WERI-Rb-1 (cell line): ENCODE measurements at regions not wholly inside any gene's neighbourhood (a gene's known extent, or its start where the extent isn't known, plus 50 kb on each side); places are given as distances from the start of the nearest gene placed in this dataset.
"Not testable (repeated sequence)": the region's sequence is repeated elsewhere in the genome, so short reads cannot be mapped to it uniquely, and the experiment has no call there.

ENCODE experiments used
- DNase-seq: peaks from one replicate; pipeline ENCODE4 v3.0.0-alpha.2; 2020
- H3K27ac ChIP-seq: fragments of 250-450 bp; sonication (Bioruptor Pico); 2 replicates; pipeline ENCODE4 v1.5.1; 2020; ENCODE audit warnings: mild to moderate bottlenecking, moderate library complexity
- H3K27me3 ChIP-seq: fragments of 250-450 bp; sonication (Bioruptor Pico); 2 replicates; pipeline ENCODE4 v1.5.1; 2021; ENCODE audit warnings: mild to moderate bottlenecking, low read depth, moderate library complexity; ENCODE audit not compliant: insufficient read depth, severe bottlenecking
- H3K36me3 ChIP-seq: fragments of 250-450 bp; sonication (Bioruptor Pico); 2 replicates; pipeline ENCODE4 v1.5.1; 2020; ENCODE audit warnings: mild to moderate bottlenecking, moderate library complexity
- H3K4me3 ChIP-seq: 2 replicates; pipeline ENCODE4 v1.5.1; 2011; ENCODE audit warnings: low read depth, mild to moderate bottlenecking, control low read depth, low read length
- H3K9me3 ChIP-seq: fragments of 250-450 bp; sonication (Bioruptor Pico); 2 replicates; pipeline ENCODE4 v1.5.1; 2021; ENCODE audit warnings: mild to moderate bottlenecking, moderate library complexity; ENCODE audit not compliant: severe bottlenecking
- CTCF ChIP-seq: IDR thresholded peaks from 2 replicates; pipeline ENCODE4 v1.5.1; 2011; ENCODE audit warnings: low read depth, mild to moderate bottlenecking, control low read depth, inconsistent platforms, low read length

DNA sequence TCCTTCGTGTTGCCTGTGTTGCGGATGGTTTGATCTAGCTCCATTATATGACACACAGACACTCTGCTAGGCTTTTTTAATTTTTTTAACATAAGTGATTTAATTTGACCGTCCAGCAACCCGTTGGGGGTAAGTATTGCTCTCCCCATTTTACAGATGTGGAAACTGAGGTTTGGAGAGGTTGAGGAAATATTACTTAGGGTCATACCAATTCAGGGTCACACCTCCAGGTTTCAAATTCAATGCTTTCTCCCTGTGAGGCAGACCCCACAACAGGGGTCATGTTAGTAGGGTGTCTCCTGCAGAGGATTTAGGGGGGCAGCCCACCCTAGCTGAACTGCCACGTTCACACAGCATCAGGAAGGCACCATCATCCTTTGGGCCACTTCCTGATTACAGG is 179.4 kb downstream of the COPRS start:
- DNase-seq, result no peak
- Histone ChIP-seq H3K4me3 (no peak overlapping the region), H3K9me3 (no peaks in the 10 kb centered on the region), H3K27ac (no peak overlapping the region), H3K27me3 (no peaks in the 10 kb centered on the region), H3K36me3 (no peaks in the 10 kb centered on the region)
- TF ChIP-seq CTCF, result no peak

- no peak for DNase-seq
- no peaks in the 10 kb centered on the region for H3K27me3 ChIP-seq
- H3K4me3 ChIP-seq, result no peak overlapping the region
- no peak for TF ChIP-seq CTCF
- H3K36me3 ChIP-seq, result no peaks in the 10 kb centered on the region
- no peaks in the 10 kb centered on the region for H3K9me3 ChIP-seq
- H3K27ac ChIP-seq, result no peak overlapping the region
These were observed 180.6 kb downstream of the COPRS start for GRCh38 chr17:31678431-31678830.

- Histone ChIP-seq H3K9me3 (no peaks in the 10 kb centered on the region), H3K27me3 (no peaks in the 10 kb centered on the region), H3K4me3 (no peak overlapping the region), H3K36me3 (no peaks in the 10 kb centered on the region), H3K27ac (no peak overlapping the region)
- no peak for TF ChIP-seq CTCF
- DNase-seq, result no peak
These were observed 181.4 kb downstream of the COPRS start for GRCh38 chr17:31677681-31678080.

DNA sequence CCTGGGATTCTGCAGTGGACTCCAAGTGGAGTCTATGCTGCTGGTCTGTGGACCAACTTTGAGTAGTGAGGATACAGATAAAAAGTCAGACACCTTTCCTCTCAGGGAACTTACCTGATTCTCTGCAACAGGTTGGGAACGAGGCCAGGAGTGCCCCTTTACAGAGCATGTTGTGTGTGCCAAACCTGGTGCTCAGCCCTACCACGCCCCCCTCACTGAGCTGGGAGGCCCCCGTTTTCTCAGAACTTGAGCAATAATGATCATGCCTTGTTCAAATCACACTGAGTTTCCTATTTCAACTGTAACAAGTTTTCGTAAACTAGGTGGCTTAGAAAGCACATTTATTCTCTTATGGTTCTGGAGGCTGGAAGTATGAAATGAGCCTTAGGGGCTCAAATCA is 182.0 kb downstream of the COPRS start:
- DNase-seq, result no peak
- TF ChIP-seq CTCF, result no peak
- Histone ChIP-seq H3K27ac (no peak overlapping the region), H3K36me3 (no peaks in the 10 kb centered on the region), H3K27me3 (no peaks in the 10 kb centered on the region), H3K4me3 (no peak overlapping the region), H3K9me3 (no peaks in the 10 kb centered on the region)

- not testable (repeated sequence) for H3K9me3 ChIP-seq, H3K27ac ChIP-seq, H3K4me3 ChIP-seq, DNase-seq, H3K27me3 ChIP-seq, H3K36me3 ChIP-seq
These were observed 183.7 kb downstream of the COPRS start for GRCh38 chr17:31675392-31675791.

DNA sequence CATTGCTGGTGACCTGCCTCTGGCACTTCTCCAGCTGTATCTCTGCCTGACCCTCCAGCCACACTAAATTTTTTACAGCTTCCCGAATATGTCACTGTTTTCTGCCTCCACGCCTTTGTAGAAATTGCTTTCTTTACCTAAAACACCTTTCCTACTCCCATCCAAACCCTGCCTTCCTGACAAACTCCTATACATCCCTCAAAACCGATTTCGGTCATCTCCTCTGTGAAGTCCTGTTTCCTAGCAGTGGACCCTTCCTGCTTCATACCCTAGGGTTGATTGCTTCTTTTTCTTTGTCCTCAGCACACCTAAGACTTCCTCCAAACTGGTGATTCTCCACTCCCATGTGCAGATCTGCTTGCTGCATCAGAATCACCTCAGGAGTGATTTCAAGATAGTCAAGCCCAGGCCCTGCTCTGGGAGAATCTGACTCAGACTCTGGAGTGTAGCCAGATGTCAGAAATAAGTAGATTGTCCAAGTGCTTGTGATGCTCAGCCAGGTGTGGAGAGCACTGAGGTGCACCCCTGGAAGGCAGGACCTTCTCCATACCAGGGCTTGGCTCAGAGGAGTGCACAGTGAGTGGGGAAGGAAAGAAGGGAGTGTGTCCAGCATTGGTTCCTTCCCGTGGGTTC is 184.2 kb downstream of the COPRS start:
- Histone ChIP-seq H3K27me3 (no peaks in the 10 kb centered on the region), H3K27ac (no peak overlapping the region)
- no peak for DNase-seq

More for the DNA sequence above, 184.2 kb downstream of the COPRS start:
- TF ChIP-seq CTCF, result no peak
- no peaks in the 10 kb centered on the region for H3K36me3 ChIP-seq
- H3K9me3 ChIP-seq, result peaks cover 3% of the 10 kb centered on the region
- H3K4me3 ChIP-seq, result no peak overlapping the region
